ENCODE measurements at regions not wholly inside any gene's neighbourhood (a gene's known extent, or its start where the extent isn't known, plus 50 kb on each side); places are given as distances from the start of the nearest gene placed in this dataset.

DNA sequence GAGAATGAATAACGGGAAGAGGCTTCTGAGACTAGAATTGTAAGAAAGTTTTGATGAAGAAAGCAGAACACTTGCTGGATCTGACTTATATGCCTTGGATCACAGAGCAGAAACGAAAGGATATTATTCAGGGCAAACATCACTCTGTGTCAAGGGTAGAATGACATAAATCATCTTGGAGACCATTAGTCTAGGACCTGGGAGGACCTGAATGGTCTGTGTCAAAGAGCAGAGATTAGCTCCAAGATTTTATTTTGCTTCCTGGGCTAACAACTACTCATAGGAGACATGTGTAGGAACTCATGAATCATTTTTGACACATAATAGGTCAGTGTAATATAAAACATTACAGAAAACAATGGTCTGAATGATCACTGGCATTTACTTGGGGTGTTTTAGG is 417.9 kb downstream of the SLCO4C1 start:
- H3K9ac ChIP-seq = no peak overlapping the region
- no peak overlapping the region for H3K4me2 ChIP-seq
- no peaks in the 10 kb centered on the region for H3K27me3 ChIP-seq
- H3K36me3 ChIP-seq = no peaks in the 10 kb centered on the region
- H3K4me3 ChIP-seq = no peak overlapping the region
- TF ChIP-seq Cebpa-rat (IDR thresholded peaks at IDR 0.05) = no peak
- H4K20me1 ChIP-seq = no peaks in the 10 kb centered on the region
- no peaks in the 10 kb centered on the region for H3K9me3 ChIP-seq
- no peak overlapping the region for H3K27ac ChIP-seq
- H3K4me1 ChIP-seq = no peaks in the 10 kb centered on the region

DNA sequence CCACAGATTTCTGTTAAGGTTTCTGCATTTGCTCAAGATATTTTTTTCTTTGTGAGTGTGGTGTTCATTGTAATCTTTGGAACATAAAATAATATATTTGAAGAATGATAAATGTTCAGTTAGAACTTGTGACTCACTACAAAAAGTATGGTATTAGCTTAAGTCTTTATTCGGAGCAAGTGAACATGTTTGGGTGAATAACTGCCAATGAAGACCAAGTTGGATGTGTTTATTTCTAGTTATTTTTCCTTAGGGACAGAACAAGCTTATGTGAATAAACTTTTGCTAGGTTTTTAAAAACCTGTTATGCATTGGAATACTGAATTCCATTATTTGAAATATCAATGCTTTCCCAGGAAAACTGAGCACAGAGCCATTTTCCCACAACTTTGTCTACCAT is 418.6 kb downstream of the SLCO4C1 start:
- no peaks in the 10 kb centered on the region for H3K36me3 ChIP-seq
- H3K4me2 ChIP-seq = no peak overlapping the region
- no peaks in the 10 kb centered on the region for H3K27me3 ChIP-seq
- no peaks in the 10 kb centered on the region for H3K9me3 ChIP-seq
- H4K20me1 ChIP-seq = no peaks in the 10 kb centered on the region
- H3K9ac ChIP-seq = no peak overlapping the region
- no peak for TF ChIP-seq Cebpa-rat (IDR thresholded peaks at IDR 0.05)
- H3K4me1 ChIP-seq = no peaks in the 10 kb centered on the region
- H3K27ac ChIP-seq = no peak overlapping the region
- H3K4me3 ChIP-seq = no peak overlapping the region

- Histone ChIP-seq H3K9me3 (no peaks in the 10 kb centered on the region), H3K4me3 (no peak overlapping the region), H3K9ac (no peak overlapping the region), H4K20me1 (no peaks in the 10 kb centered on the region), H3K27me3 (no peaks in the 10 kb centered on the region), H3K27ac (no peak overlapping the region), H3K4me2 (no peak overlapping the region), H3K36me3 (no peaks in the 10 kb centered on the region), H3K4me1 (no peaks in the 10 kb centered on the region)
- no peak for TF ChIP-seq Cebpa-rat (IDR thresholded peaks at IDR 0.05)
Measured at GRCh38 chr5:101866473-101866872, 429.6 kb downstream of the SLCO4C1 start.

DNA sequence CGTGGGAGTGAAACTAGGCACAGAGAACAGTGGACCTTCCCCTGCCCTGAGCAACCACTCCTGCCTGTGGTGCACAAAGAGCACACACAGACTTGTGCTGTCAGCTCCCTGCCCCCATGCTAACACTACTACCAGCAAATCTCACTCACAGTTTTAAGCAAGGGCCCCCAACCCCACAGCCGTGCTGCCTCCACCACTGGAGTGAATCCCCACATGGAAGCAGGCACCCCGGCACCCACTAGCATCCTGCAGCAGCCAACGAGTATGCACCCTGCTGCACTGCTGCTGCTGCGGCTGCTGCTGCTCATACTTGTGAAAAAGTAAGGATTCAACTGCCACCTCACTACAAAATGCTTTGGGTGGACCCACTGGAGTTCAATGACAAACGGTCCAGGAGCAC is 435.5 kb downstream of the SLCO4C1 start:
- no peak for TF ChIP-seq Cebpa-rat (IDR thresholded peaks at IDR 0.05)
- Histone ChIP-seq H3K9ac (no peak overlapping the region), H4K20me1 (no peaks in the 10 kb centered on the region), H3K27me3 (no peaks in the 10 kb centered on the region), H3K9me3 (no peaks in the 10 kb centered on the region), H3K4me3 (no peak overlapping the region), H3K27ac (no peak overlapping the region), H3K36me3 (no peaks in the 10 kb centered on the region), H3K4me1 (no peaks in the 10 kb centered on the region), H3K4me2 (no peak overlapping the region)

DNA sequence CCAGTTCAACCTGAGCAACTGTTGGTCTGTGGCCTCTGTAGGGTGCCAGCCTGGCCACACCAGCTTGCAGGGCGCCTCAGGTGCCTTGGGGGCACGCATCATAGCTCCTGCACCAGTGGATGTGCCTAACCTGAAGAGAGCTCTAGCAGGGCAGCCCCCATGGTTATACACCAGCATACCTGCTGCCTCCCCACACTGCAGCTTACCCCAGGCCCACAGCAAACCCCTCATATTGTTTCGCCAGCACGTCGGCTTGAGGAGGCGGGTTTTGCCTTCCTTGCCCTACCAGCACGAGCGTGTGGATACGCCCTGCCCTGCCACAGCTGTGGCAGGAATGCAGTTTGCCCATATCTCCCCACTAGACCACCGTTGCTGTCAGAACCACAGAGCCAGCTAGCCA is 435.9 kb downstream of the SLCO4C1 start:
- no peak overlapping the region for H3K9ac ChIP-seq
- TF ChIP-seq Cebpa-rat (IDR thresholded peaks at IDR 0.05) = no peak
- H3K4me3 ChIP-seq = no peak overlapping the region
- no peaks in the 10 kb centered on the region for H3K27me3 ChIP-seq
- no peaks in the 10 kb centered on the region for H3K4me1 ChIP-seq
- H3K27ac ChIP-seq = no peak overlapping the region
- H4K20me1 ChIP-seq = no peaks in the 10 kb centered on the region
- H3K36me3 ChIP-seq = no peaks in the 10 kb centered on the region
- H3K4me2 ChIP-seq = no peak overlapping the region
- no peaks in the 10 kb centered on the region for H3K9me3 ChIP-seq

DNA sequence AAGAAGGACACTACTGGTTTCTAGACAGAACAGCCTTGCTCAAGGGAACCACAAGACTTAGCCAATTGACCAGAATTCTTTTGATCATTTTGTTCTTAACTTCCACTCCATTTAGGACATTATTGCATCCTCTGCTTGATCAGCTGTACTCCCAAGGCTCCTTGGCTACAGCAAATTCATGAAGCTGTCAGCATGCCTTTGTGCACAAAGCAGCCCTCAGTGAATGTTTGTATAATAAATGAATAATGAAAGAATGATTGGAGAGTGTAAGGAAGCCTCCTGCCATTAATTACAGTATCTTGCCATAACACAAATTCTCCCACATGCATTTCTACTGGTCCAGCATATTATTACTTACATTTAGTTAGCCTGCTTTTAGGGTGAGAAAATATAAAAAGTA is 449.6 kb downstream of the SLCO4C1 start:
- no peaks in the 10 kb centered on the region for H3K4me1 ChIP-seq
- no peak overlapping the region for H3K27ac ChIP-seq
- H3K9me3 ChIP-seq = no peaks in the 10 kb centered on the region
- H4K20me1 ChIP-seq = no peaks in the 10 kb centered on the region
- H3K27me3 ChIP-seq = no peaks in the 10 kb centered on the region
- no peaks in the 10 kb centered on the region for H3K36me3 ChIP-seq
- no peak overlapping the region for H3K4me3 ChIP-seq
- H3K9ac ChIP-seq = no peak overlapping the region
- H3K4me2 ChIP-seq = no peak overlapping the region
- TF ChIP-seq Cebpa-rat (IDR thresholded peaks at IDR 0.05) = no peak

GRCh38 chr5:101843055-101843454 is 453.0 kb downstream of the SLCO4C1 start:
- TF ChIP-seq Cebpa-rat (IDR thresholded peaks at IDR 0.05) = no peak
- H3K4me1 ChIP-seq = no peaks in the 10 kb centered on the region

DNA sequence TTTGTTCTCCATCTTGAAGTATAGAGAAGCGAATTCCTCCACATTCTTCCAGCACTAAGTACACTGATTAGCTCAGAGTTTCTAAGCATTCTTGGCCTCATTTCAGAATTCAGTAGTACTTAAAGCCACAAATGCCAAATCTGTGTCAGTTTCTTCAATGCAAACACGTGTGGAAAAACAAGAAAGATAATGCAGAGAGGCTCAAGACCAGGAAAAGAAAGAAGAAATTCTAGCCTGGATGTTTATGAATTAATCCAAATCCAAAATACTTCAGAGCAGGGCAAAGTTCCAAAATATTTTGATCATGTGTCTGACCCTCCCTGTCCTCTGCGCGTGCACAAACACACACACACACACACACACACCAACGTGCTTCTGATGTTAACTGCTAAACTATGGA is 457.6 kb downstream of the SLCO4C1 start:
- Histone ChIP-seq H4K20me1 (no peaks in the 10 kb centered on the region), H3K4me3 (no peak overlapping the region), H3K36me3 (no peaks in the 10 kb centered on the region), H3K4me1 (no peaks in the 10 kb centered on the region), H3K27ac (no peak overlapping the region), H3K9ac (no peak overlapping the region), H3K27me3 (no peaks in the 10 kb centered on the region), H3K4me2 (no peak overlapping the region), H3K9me3 (no peaks in the 10 kb centered on the region)
- no peak for TF ChIP-seq Cebpa-rat (IDR thresholded peaks at IDR 0.05)

More at GRCh38 chr5:101843055-101843454, 453.0 kb downstream of the SLCO4C1 start:
- no peak overlapping the region for H3K9ac ChIP-seq
- H3K27me3 ChIP-seq = no peaks in the 10 kb centered on the region
- no peak overlapping the region for H3K4me3 ChIP-seq
- no peaks in the 10 kb centered on the region for H3K9me3 ChIP-seq
- H3K36me3 ChIP-seq = no peaks in the 10 kb centered on the region
- no peak overlapping the region for H3K4me2 ChIP-seq
- H3K27ac ChIP-seq = no peak overlapping the region
- H4K20me1 ChIP-seq = no peaks in the 10 kb centered on the region

- no peak; the same call in 1 of the 2 replicates for TF ChIP-seq Cebpa-rat (IDR thresholded peaks at IDR 0.05)
- no peaks in the 10 kb centered on the region for H3K36me3 ChIP-seq
- H3K4me1 ChIP-seq = no peaks in the 10 kb centered on the region
- H3K9me3 ChIP-seq = peaks cover 2% of the 10 kb centered on the region; the same call in 1 of the 2 replicates
- H3K9ac ChIP-seq = no peak overlapping the region
- H3K27ac ChIP-seq = no peak overlapping the region
- H4K20me1 ChIP-seq = no peaks in the 10 kb centered on the region
- H3K4me3 ChIP-seq = no peak overlapping the region
- H3K27me3 ChIP-seq = no peaks in the 10 kb centered on the region
- H3K4me2 ChIP-seq = no peak overlapping the region
Measured at GRCh38 chr5:101829255-101829654, 466.8 kb downstream of the SLCO4C1 start.

DNA sequence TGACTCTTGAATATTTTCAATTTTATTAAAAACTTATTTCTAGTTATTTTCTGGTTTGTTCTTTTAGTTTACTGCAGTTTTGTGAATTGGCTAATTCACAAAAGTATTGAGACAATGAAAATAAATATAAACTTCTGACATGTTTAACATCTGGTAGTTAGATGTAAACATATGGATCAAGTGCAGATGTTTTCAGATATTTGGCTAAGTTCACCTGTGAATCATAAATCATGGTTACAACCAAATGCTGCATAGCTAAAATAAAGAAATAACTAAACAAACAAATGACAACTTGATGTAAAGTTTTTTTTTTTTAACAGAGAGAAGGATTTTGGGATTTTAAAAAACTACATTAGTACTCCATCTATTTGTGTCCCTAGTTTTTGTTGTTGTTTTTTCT is 484.6 kb downstream of the SLCO4C1 start:
- Histone ChIP-seq H4K20me1 (no peaks in the 10 kb centered on the region), H3K9ac (no peak overlapping the region), H3K9me3 (peaks cover 9% of the 10 kb centered on the region), H3K27me3 (no peaks in the 10 kb centered on the region), H3K4me2 (no peak overlapping the region), H3K4me1 (no peaks in the 10 kb centered on the region), H3K4me3 (no peak overlapping the region), H3K27ac (no peak overlapping the region), H3K36me3 (no peaks in the 10 kb centered on the region)
- TF ChIP-seq Cebpa-rat (IDR thresholded peaks at IDR 0.05) = no peak

DNA sequence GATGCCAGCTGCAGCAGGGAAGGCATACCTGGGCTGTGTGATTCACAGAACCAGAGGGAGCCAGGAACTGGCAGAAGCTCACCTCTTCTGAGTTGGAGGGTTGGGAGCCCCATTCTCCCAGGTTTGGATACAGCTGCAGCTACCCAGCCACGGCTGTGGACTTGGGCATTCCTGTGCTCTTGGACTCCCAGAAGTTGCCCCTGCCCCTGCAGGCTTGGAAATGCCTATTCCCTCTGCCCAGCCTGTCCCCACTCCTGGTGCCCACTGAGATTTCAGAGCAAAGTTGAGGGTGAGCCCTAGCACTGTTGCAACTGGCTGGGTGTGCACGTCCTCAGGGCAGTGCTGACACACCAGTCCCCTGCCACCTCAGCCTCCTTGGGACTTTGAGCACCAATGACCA is 489.7 kb downstream of the SLCO4C1 start:
- Histone ChIP-seq H3K27me3 (no peaks in the 10 kb centered on the region), H3K4me1 (no peaks in the 10 kb centered on the region), H3K4me2 (no peak overlapping the region), H3K36me3 (no peaks in the 10 kb centered on the region), H4K20me1 (no peaks in the 10 kb centered on the region), H3K4me3 (no peak overlapping the region), H3K27ac (no peak overlapping the region), H3K9ac (no peak overlapping the region), H3K9me3 (peaks cover 9% of the 10 kb centered on the region)
- no peak for TF ChIP-seq Cebpa-rat (IDR thresholded peaks at IDR 0.05)

All from BLaER1 (cell line).